Activated CD8-positive, alpha-beta memory T cell treated with anti-CD3 and anti-CD28 coated beads for 4 hours (primary cell): ENCODE measurements at regions not wholly inside any gene's neighbourhood (a gene's known extent, or its start where the extent isn't known, plus 50 kb on each side); places are given as distances from the start of the nearest gene placed in this dataset.
"Not testable (repeated sequence)": the region's sequence is repeated elsewhere in the genome, so short reads cannot be mapped to it uniquely, and the experiment has no call there.

Source experiments
- DNase-seq, 2 donors: peaks; one replicate each; pipeline ENCODE4 v3.0.0-alpha.2; 2020; ENCODE audit warnings: low read depth in 2 of 2

DNA sequence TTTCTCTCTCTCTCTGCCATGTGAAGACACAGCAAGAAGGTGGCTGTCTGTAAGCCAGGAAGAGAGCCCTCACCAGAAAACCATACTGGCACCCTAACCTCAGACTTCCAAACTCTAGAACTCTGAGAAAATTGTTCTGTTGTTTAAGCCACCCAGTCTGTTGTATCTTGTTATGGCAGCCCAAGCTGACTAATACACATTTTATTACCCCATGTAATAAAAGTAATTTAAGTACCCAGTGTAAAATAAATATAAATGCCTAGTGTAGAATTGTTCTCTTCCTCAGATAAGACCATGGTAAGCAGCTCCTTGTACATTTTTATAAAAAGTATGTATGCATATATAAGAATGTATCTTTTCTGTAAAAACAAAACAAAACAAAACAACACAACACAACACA is 119.7 kb downstream of the DTL start:
- no peak for DNase-seq

DNA sequence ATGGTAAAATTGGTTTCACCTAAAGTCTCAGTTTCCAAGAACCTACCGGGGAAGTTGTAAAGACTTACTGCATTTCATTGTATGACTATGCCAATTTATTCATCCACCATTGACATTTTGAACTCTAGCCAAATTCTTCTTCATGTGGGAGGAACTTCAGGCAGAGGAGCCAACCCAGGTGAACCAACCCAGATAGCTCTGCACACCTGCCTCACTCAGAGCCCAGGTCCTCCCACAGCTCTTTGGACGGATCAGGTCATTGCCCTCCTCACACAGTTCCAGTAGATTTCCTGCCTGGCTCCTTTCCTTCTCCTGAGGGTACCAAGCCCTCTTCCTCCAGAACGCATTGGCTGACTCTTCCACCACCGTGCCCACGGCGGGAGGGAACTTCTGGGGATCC is 121.7 kb downstream of the DTL start:
- DNase-seq, result no peak

DNA sequence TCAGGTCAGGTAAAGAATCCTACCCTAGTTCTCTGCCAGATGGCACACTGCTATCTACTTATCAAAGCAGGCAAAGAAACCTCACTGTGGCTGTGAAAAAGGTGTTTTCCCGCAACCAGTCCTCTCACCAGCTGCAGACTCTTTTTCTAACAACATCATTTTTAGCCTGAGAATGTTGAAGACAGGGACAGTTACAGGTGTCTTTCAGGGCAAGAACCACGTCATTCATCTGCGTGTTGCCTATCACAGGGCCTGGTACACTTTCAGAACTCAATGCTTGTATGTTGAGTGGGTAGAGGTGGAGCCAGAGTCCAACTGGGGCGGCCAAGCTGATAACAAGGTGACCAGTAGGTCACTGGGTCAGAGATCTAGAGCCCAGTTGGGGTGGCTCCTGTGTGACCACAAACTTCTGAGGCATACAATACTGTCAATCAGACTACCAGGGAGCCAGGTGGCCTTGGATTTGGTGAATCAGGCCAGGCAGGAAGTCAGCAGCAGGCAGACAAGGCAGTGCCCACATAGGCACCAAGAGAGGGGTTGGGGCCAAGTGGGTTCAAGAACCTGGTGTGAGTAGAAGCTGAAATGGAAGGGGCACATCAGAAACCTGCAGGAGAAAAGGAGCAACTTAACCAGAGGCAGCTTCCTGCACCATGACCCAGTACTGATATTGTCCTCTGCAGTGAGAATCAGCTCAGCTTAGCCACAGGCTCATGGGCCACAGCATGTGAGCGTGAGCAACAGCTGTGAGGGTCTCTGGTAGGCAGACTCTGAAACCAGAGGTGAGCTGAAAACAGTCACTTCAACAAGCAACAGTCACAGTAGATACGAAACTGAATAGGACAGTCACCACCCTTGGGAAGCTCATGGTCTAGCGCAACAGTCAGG is 123.6 kb downstream of the DTL start:
- DNase-seq, result no peak

DNA sequence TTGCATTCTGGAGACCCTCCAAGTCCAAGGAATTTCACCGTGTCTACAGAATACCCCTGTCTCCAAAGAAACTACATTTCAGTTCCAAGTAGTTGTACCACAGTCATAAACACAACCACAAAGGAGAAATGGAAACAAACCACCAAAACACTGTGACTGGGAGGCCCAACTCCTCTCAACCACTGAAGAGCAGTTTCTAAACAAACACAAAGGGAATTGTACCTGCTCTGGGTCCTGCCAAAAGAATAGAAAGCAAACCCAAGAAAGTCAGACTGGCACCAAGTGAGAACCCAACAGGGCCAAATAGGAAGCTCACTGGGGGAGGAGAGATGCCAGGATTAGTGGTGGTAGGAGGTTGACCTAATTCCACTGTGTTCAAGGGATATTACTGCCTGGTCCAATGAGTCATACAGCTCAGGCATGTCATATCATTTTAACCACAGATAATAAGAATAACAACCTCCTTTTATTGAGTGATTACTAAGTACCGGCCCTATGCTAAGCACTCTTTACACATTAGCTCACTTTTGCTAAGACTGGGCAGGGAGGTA is 123.9 kb upstream of the PPP2R5A start:
- no peak for DNase-seq

DNA sequence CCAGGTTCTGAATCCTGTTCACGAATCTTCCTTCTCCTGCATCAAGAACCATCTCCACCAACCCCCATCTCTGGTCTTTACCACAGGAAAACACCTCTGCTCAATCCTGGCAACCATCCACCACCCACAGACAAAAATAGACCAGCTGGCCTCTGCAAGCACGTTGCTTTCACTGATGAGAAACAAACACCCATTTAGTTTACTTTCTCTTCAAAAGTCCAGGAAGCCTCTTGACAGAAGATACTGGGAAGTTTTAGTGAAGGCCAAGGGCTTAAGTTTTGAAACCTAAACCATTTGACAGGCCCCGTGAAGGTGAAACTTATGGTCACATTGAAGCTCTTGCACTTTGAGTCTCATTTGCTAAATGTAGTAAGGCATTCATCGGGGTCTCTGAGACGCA is 122.6 kb upstream of the PPP2R5A start:
- no peak for DNase-seq

DNA sequence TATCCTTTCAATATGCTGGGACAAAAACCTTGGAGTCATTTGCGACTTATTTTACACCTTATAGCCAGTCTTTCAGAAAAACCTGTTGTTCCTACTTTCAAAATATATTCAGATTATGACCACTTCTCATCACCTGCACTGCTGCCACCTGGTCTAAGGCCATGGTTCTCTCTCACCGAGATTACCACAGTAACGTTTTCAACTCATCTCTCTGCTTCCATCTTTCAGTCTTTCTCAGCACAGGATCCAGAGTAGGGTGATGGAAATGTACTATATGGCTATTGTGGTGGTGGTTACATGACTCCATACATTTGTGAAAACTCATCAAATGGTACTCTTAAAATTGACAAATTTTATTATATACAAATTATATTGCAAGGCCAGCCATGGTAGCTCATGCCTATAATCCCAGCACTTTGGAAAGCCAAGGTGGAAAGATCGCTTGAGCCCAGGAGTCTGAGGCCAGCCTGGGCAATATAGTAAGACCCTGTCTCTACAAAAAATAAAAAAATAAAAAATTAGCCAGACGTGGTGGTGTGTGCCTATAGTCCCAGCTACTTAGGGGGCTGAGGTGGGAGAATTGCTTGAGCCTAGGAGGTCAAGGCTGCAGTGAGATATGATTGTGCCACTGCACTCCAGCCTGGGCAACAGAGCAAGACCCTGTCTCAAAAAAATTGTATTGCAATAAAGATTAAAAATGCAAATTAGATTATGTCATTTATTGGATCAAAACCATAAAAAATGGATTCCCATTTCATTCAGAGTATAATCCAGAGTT is 120.9 kb upstream of the PPP2R5A start:
- DNase-seq, result no peak

DNA sequence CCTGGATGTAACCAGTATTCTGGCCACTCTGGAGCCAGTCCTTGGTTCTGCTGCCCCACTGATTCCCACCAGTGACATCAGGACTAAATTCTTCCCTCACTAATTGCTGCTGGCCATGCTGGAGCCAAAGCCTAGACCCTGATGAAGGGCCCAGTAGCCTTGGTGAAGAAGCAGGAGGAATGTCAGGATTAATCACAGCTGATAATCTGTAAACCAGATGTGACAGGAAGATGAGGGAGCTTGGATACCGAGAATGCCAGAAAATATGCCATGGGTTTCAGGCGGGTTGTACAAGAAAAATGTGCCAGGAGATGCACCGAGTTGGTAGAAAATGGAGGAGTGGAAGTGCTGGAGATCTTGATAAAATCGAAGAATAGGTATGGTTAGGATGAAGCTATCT is 119.0 kb upstream of the PPP2R5A start:
- no peak for DNase-seq

DNA sequence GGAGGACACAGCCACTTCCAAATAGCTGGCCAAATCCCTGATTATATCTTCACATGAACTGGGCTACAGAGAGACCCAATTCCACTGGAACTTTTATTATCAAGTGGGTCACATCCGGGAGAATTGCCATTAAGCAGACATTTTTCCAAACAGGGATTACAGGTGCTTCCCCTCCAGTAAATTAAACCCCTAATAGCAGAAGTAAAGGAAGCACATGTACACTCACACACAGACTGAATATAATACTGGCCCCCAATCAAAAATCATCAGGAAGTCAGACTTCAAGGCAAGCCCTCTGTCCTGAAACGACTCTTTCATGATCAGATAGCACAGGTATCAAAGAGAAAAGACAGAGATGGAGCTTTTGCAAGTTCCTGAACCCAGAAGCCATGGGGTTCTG is 118.6 kb upstream of the PPP2R5A start:
- no peak for DNase-seq

DNA sequence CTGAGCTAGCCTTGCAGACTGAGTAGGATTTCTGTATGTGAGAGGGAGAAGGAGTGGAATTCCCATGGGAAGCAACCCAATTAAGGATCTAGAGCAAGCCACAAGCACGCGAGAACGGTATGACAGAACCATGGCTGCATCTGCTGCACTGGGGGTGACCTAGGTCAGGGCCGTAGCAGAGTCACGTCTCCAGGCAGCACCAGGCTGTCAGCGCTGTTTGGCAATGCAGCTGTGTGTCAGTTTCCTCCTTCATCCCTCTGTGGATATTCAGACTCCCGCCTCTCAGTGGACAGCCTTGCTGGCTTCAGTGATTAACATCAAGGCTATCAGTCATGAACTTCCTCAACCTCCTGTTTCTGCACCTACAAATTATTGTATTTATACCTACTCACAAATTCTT is 118.1 kb upstream of the PPP2R5A start:
- DNase-seq, result no peak

DNA sequence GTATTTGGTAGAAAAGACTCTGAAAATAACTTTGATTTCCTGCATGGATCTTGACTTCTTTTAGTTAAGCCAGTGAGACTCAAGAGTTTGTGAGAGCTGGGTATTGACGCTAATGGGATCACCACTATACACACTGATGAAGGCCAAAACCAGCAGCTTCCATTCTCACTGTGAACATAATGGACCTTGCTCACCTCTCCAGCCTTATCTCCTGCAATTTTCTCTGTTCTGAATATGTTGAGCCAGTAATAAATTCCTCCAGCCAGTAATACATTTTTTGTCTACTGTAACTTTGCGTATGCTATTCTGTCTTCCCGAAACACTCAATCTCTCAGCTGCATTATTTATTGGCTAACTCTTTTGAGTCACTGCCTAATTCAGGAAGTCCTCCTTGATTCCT is 111.6 kb upstream of the PPP2R5A start:
- no peak for DNase-seq

DNA sequence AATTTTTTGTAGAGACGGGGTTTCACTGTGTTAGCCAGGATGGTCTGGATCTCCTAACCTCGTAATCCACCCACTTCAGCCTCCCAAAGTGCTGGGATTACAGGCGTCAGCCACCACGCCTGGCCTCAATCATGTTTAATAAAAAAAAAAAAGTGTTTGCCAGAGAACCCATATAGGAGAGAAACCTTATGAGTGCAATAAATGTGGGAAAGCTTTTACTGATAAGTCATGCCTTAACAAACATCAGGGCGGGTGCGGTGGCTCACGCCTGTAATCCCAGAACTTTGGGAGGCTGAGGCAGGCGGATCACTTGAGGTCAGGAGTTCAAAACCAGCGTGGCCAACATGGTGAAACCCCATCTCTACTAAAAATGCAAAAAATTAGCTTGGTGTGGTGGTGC is 110.9 kb upstream of the PPP2R5A start:
- not testable (repeated sequence) for DNase-seq

DNA sequence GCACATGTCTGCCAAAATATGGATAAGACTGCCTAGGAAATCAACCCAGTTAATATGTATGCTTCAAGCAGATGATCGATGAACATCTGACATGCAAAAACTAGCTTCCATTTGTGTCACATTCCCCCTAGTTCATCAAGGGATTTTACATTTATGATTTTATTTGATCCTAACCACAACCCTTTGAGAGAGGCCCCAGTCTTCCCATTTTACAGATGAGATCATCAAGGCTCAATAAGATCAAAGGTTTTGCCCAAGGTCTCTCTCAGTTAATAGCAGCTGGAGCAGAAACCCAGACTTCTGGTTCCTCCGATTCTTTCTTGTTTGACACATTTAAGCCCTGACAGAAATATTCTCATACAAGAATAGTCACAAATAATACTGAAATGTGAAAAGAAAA is 107.7 kb upstream of the PPP2R5A start:
- no peak for DNase-seq

DNA sequence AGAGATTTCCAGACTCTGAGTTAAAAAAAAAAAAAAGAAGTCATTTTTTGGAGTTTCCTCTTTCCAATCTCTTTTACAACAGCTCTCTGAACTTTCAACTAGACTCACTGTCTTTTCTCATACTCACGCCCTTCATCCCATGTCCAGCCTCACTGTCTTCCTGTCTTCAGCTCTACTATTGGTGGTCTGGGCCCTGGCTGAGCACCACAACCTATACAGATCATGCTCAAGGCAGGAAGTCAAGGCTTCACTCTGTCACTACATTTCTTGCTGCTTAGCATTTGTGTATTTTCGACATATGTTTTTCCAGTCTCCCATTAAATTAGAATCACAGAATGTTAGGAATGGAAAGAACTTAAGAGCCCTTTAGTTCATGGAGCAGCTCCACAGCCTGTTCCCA is 106.4 kb upstream of the PPP2R5A start:
- DNase-seq, result no peak

DNA sequence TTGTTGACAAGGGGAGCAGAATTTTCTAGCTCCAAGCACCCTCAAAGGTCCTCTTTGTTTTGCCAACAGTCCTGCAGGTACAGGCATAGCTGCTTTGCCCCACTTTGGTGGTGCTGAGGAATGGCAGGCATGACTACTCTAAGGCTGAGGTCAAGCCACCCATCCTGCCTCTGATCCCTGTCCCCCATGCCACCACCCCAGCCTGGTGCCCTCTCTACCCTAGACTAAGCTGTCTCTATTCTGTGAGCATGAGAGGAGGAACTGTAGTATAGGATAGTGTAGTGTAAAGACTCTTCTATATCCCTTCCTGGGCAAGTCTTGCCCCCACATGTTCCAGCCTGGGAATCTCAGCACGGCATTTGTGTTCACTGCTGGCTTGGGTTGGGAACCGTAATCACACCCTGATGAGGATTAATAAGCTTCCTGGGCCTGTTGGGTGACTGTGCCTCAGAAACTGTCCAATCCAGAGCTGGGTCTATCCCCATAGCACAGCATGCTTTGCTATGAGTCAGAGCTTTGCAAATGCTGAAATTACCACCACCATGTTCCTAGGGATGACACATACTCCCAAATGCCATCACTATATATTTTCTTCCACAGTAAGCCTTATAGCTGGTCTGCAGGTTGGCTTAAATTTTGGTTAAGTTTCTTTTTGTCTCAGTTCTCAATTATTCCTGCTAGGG is 105.7 kb upstream of the PPP2R5A start:
- DNase-seq, result no peak

DNA sequence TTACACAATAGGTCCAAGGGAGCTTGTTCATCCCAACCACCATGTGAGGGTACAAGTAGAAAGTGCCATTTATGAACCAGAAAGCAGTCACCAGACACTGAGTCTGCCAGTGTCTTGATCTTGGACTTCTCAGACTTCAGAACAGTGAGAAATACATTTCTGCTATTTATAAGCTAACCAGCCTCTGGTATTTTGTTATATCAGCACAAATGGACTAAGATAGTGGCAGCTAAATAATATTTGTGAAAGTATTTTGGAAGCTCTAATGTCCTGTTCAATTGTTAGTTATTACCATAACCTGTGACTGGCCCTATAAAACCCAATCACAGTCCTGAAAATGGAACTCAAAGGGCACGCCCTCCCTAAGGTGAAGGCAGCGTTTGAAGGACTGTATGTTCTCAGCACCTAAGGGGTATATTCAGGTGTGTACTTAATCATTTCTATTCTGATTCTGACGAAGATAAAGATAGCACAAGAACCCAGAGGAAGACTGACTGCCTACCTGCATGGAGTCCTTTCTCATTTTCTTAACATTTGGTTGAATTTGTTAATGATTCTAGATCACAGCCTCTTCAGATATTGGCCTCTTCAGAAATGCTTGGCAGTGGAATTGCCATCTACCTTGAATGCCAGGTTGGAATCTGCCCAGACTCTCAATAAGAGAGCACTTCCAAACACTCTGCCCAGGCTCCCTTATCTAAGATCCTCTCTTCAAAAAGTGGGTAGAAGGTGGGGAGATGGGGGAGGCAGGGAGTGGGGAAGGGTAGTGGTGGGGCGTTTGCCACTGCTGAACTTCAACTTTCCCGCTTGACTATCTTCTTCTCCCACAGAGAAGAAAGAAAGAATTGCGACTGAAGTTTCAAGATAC is 104.0 kb upstream of the PPP2R5A start:
- no peak for DNase-seq

DNA sequence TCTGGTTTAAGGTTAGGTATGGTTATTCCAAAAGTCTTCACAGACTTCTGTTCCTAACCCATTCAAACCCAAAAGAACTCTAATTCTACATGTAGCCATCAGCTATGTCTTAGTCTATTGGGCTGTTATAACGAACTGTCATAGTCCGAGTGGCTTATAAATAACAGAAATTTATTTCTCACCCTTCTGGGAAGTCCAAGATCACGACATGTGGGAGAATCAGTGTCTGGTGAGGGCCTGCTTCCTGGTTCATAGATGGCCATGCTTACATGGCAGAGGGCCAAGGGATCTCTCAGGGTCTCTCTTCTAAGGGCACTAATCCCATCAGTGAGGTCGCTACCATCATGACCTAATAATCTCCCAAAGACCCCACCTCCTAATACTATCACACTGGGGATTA is 103.0 kb upstream of the PPP2R5A start:
- no peak for DNase-seq

DNA sequence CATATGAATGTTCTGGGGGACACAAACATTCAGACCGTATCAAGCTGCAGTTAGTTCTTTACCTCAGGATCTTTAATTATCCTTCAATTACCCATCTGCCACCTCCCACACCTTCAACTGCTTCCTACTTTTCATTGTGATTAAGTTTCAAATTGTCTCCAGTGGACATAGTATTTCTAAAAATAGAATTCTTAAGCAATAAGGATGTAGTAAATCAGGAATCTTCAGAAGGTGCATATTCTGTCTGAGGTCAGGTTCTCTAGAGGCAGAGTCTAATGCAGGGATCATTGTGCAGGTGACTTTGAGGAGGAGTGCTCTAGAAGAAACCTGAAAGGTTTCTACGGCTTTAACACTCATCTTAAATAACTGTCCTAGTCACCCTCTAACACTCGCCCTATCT is 102.6 kb upstream of the PPP2R5A start:
- no peak for DNase-seq

DNA sequence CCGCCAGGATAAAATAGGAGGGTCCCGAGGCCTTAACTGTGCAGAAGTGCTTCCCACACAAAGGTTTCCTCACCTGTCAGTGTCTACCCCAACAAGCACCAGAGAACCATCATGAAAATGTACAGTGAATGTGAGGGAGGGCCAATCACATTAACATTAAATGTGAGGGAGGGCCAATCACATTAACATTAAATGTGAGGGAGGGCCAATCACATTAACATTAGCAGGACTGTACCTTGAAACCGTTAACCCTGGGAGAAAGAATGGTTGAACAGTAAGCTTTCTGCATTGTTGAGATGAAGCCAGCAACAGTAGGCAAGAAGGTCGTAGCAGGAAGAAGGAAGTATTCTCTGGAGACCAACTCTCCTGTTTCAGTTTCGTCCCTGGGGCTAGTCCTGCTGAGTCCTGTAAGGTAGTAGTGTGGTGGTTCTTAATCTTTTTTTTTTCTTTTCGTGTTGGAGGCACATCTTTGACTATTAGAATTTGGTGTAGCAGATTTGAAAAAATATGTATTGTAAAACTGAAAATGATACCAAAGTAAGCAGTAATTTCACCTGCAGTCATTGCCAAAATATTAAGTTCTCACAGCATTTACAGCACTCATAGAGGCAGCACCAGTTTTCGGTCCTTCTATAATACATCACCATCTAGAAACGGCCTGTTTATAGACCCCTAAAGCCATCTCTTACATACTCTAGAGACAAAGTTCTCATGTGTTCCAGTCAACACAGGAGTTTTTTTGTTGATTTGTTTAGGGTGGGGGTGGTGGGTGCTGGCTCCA is 98.6 kb upstream of the PPP2R5A start:
- no peak for DNase-seq

DNA sequence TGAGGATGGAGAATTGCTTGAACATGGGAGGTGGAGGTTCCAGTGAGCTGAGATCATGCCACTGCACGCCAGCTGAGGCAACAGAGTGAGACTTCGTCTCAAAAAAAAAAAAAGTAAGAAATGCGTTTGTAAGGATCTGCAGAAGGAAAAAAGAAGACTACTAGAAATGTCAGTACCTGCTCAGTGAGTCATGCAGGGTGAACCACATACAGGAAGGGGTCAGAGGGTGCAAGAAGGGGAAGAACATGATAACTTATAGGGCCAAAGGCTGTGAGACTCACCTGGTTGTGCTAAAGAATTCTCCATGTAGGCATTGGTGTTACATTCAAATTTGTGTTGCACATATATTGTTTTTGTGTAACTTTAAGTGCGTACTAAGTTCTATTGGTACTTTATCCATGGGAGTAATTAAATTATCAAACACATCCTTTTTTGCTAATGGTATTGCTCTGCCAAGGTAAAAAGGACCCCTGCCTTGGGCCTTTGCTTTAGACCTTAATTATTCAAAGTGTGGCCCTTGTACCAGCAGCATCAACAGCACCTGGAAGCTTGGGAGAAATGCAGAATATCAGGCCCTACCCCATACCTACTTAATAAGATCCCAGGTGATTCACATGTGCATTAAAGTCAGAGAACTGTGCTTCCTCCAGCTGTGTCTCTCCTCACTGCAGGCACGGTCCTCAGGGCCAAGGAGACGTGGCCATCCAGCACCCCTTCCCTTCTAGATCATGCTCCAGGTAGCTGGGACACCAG is 96.4 kb upstream of the PPP2R5A start:
- no peak for DNase-seq

DNA sequence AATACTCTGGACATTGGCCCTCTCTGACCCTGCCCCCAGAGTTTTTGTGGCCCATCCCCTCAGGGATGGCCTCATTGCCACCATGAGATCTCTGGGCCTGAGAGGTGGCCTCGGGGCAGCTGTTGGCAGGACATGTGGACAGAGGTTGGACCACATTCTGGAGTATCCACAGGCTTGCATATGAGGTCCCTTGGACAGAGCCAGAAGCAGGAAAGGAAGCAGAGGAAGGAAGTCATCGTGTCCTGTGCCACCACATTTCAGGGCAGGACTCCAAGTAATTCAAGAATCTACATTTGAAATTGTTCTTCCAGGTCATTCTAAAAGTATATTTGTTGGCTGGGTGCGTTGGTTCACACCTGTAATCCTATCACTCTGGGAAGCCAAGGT is 95.9 kb upstream of the PPP2R5A start:
- DNase-seq, result no peak
